ES-I3 (cell line): ENCODE measurements at regions not wholly inside any gene's neighbourhood (a gene's known extent, or its start where the extent isn't known, plus 50 kb on each side); places are given as distances from the start of the nearest gene placed in this dataset.
"Not testable (repeated sequence)": the region's sequence is repeated elsewhere in the genome, so short reads cannot be mapped to it uniquely, and the experiment has no call there.

Experiments
- H3K36me3 ChIP-seq: 2 replicates; pipeline ENCODE4 v1.6.1; 2013; ENCODE audit warnings: mild to moderate bottlenecking, low read length, control low read depth, moderate library complexity; ENCODE audit not compliant: insufficient read depth
- H3K4me1 ChIP-seq: 2 replicates; pipeline ENCODE4 v1.6.1; 2013; ENCODE audit warnings: mild to moderate bottlenecking, control low read depth, low read length; ENCODE audit not compliant: insufficient read depth
- H3K9ac ChIP-seq: 2 replicates; pipeline ENCODE4 v1.6.1; 2013; ENCODE audit warnings: low read depth, mild to moderate bottlenecking, low read length, moderate library complexity
- H3K9me3 ChIP-seq: 2 replicates; pipeline ENCODE4 v1.6.1; 2013; ENCODE audit warnings: mild to moderate bottlenecking, low read length, moderate library complexity; ENCODE audit not compliant: control insufficient read depth, insufficient read depth

- no peak overlapping the region for H3K9ac ChIP-seq
- H3K36me3 ChIP-seq = no peaks in the 10 kb centered on the region
- H3K4me1 ChIP-seq = no peaks in the 10 kb centered on the region
- peaks cover 3% of the 10 kb centered on the region; the same call in 1 of the 2 replicates for H3K9me3 ChIP-seq
These were observed 240.4 kb downstream of the RPLP1 start for GRCh38 chr15:69693059-69693458.

GRCh38 chr15:69696946-69697345 is 244.3 kb downstream of the RPLP1 start:
- no peaks in the 10 kb centered on the region for H3K36me3 ChIP-seq
- no peaks in the 10 kb centered on the region; the same call in 1 of the 2 replicates for H3K9me3 ChIP-seq
- H3K9ac ChIP-seq = no peak overlapping the region
- no peaks in the 10 kb centered on the region for H3K4me1 ChIP-seq

- no peaks in the 10 kb centered on the region for H3K36me3 ChIP-seq
- no peaks in the 10 kb centered on the region; the same call in 1 of the 2 replicates for H3K9me3 ChIP-seq
- H3K4me1 ChIP-seq = no peaks in the 10 kb centered on the region
- no peak overlapping the region for H3K9ac ChIP-seq
These were observed 245.3 kb downstream of the RPLP1 start for GRCh38 chr15:69697916-69698315.

GRCh38 chr15:69699096-69699495 is 246.5 kb downstream of the RPLP1 start:
- Histone ChIP-seq H3K9ac (no peak overlapping the region), H3K4me1 (no peaks in the 10 kb centered on the region), H3K9me3 (no peaks in the 10 kb centered on the region; the same call in 1 of the 2 replicates), H3K36me3 (no peaks in the 10 kb centered on the region)

- Histone ChIP-seq H3K9me3 (no peaks in the 10 kb centered on the region; the same call in 1 of the 2 replicates), H3K36me3 (no peaks in the 10 kb centered on the region), H3K4me1 (no peaks in the 10 kb centered on the region), H3K9ac (no peak overlapping the region)
These were observed 247.8 kb downstream of the RPLP1 start for GRCh38 chr15:69700380-69700779.

GRCh38 chr15:69701198-69701597 is 248.6 kb downstream of the RPLP1 start:
- H3K9ac ChIP-seq = no peak overlapping the region
- H3K9me3 ChIP-seq = no peaks in the 10 kb centered on the region; the same call in 1 of the 2 replicates
- H3K4me1 ChIP-seq = no peaks in the 10 kb centered on the region
- H3K36me3 ChIP-seq = no peaks in the 10 kb centered on the region

GRCh38 chr15:69703532-69704187 is 251.0 kb downstream of the RPLP1 start:
- Histone ChIP-seq H3K9me3 (peaks cover 2% of the 10 kb centered on the region; the same call in 1 of the 2 replicates), H3K36me3 (no peaks in the 10 kb centered on the region), H3K4me1 (no peaks in the 10 kb centered on the region), H3K9ac (no peak overlapping the region)

GRCh38 chr15:69704229-69704628 is 251.6 kb downstream of the RPLP1 start:
- H3K4me1 ChIP-seq = no peaks in the 10 kb centered on the region
- H3K36me3 ChIP-seq = no peaks in the 10 kb centered on the region
- no peak overlapping the region for H3K9ac ChIP-seq
- peaks cover 5% of the 10 kb centered on the region; the same call in 1 of the 2 replicates for H3K9me3 ChIP-seq

- Histone ChIP-seq H3K9ac (no peak overlapping the region), H3K9me3 (peaks cover 5% of the 10 kb centered on the region; the same call in 1 of the 2 replicates), H3K4me1 (no peaks in the 10 kb centered on the region), H3K36me3 (no peaks in the 10 kb centered on the region)
These were observed 252.1 kb downstream of the RPLP1 start for GRCh38 chr15:69704700-69705099.

GRCh38 chr15:69706353-69707097 is 253.9 kb downstream of the RPLP1 start:
- Histone ChIP-seq H3K4me1 (no peaks in the 10 kb centered on the region), H3K36me3 (no peaks in the 10 kb centered on the region), H3K9me3 (peaks cover 5% of the 10 kb centered on the region; the same call in 1 of the 2 replicates), H3K9ac (no peak overlapping the region)

GRCh38 chr15:69707241-69707640 is 254.6 kb downstream of the RPLP1 start:
- not testable (repeated sequence) for H3K9me3 ChIP-seq, H3K36me3 ChIP-seq, H3K9ac ChIP-seq, H3K4me1 ChIP-seq

GRCh38 chr15:69708436-69709122 is 256.0 kb downstream of the RPLP1 start:
- not testable (repeated sequence) for H3K36me3 ChIP-seq, H3K9ac ChIP-seq, H3K9me3 ChIP-seq, H3K4me1 ChIP-seq

- Histone ChIP-seq H3K9ac (no peak overlapping the region), H3K36me3 (no peaks in the 10 kb centered on the region), H3K4me1 (0 out of 2 replicates have a peak, but pooled peaks cover 7% of the 10 kb centered on the region), H3K9me3 (peaks cover 2% of the 10 kb centered on the region; the same call in 1 of the 2 replicates)
These were observed 260.4 kb downstream of the RPLP1 start for GRCh38 chr15:69712991-69713390.

- no peaks in the 10 kb centered on the region for H3K36me3 ChIP-seq
- H3K9ac ChIP-seq = no peak overlapping the region
- no peaks in the 10 kb centered on the region; the same call in 1 of the 2 replicates for H3K9me3 ChIP-seq
- 0 out of 2 replicates have a peak, but pooled peaks cover 7% of the 10 kb centered on the region for H3K4me1 ChIP-seq
These were observed 261.3 kb downstream of the RPLP1 start for GRCh38 chr15:69713726-69714559.
